Mucosa of descending colon (tissue), 3 donors: ENCODE measurements at regions not wholly inside any gene's neighbourhood (a gene's known extent, or its start where the extent isn't known, plus 50 kb on each side); places are given as distances from the start of the nearest gene placed in this dataset.

Source experiments
- ATAC-seq: fragments of 200-7000 bp; cut with Tn5 transposase; one replicate; pipeline ENCODE4 v1.9.1; 2020; ENCODE audit warnings: mild to moderate bottlenecking, moderate library complexity
- DNase-seq, 3 donors: peaks; one replicate each; pipeline ENCODE4 v3.0.0-alpha.2; 2020
- H3K36me3 ChIP-seq: fragments of 200-600 bp; one replicate; pipeline ENCODE4 v1.8.0; 2021; ENCODE audit warnings: low read depth, mild to moderate bottlenecking
- H3K4me1 ChIP-seq: fragments of 200-600 bp; one replicate; pipeline ENCODE4 v1.8.0; 2021; ENCODE audit warnings: low read depth, mild to moderate bottlenecking
- H3K4me3 ChIP-seq: fragments of 200-600 bp; one replicate; pipeline ENCODE4 v1.8.0; 2021; ENCODE audit warnings: mild to moderate bottlenecking
- H3K9me3 ChIP-seq: fragments of 200-600 bp; one replicate; pipeline ENCODE4 v1.8.0; 2021; ENCODE audit warnings: mild to moderate bottlenecking
- CTCF ChIP-seq: fragments of 200-600 bp; IDR thresholded peaks from one replicate; pipeline ENCODE4 v1.8.0; 2022; ENCODE audit warnings: antibody characterized with exemption, mild to moderate bottlenecking
- intact Hi-C, 2 donors: fragments of 100-400 bp; cut with DNase I in 1 of 2; cut with micrococcal nuclease in 1 of 2; formaldehyde crosslinking; loops; one replicate each; pipeline versions ENCODE4 v1.11.0 to v1.11.1; 2022; cut with DNase I, micrococcal nuclease
- donor health status: DM: no; HTN: no; CAD: no; lungs with moderate emphysema.
- donor health status: DM: no; HTN: no; CAD: no.
- donor health status: DM: no; HTN: yes; CAD: no.

DNA sequence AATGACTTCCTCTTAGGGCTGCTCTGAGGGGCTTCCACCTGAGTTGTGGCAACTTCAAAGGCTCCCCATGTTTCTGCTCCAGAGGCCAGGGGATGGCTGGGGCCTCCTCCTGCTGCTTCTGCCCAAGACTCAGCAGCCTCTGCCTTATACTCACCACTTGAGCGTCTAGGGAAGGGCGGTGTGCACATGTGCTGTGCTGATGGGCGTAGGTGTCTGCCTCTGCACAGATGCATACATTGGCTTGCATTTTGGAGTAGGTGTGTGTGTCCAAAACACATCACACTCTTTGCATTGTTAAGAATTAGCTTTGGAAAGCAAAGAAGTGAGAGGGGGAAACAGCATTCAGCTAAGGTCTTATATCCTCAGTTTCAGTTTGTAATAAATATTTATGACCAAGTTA lies 85.2 kb downstream of the EN1 start:
- H3K4me1 ChIP-seq, result no peaks in the 10 kb centered on the region
- H3K36me3 ChIP-seq, result no peaks in the 10 kb centered on the region
- no peak for ATAC-seq
- intact Hi-C loops, result no loop called here
- no peaks in the 10 kb centered on the region for H3K9me3 ChIP-seq
- no peak overlapping the region for H3K4me3 ChIP-seq
- TF ChIP-seq CTCF, result no peak
- no peak for DNase-seq

DNA sequence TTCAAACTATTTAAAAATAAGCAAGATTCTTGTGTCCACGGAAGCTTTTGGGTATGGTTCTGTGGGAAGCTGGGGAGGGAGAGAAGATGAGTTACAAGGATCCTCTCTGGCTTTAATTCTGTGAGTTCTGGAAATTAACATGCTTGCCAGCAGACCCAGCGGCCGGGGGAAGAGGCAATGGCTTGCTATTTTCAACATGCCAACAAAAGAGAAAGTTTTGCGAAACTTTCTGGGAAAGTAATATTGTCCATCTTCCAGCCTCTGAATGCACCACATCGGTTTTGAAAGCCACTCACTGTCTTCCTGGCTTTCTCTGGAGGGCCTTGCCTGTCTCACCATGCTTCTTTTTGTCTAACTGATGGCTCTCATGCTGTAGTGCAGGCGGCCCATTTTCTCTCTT lies 85.7 kb downstream of the EN1 start:
- no peak for TF ChIP-seq CTCF

GRCh38 chr2:118755901-118756300 lies 91.5 kb downstream of the EN1 start:
- TF ChIP-seq CTCF, result no peak
- ATAC-seq, result no peak
- Histone ChIP-seq H3K9me3 (no peaks in the 10 kb centered on the region), H3K36me3 (no peaks in the 10 kb centered on the region), H3K4me1 (no peaks in the 10 kb centered on the region), H3K4me3 (no peak overlapping the region)
- intact Hi-C loops, result no loop called here
- DNase-seq, result no peak

More for the DNA sequence above, 85.7 kb downstream of the EN1 start:
- Histone ChIP-seq H3K9me3 (no peaks in the 10 kb centered on the region), H3K36me3 (no peaks in the 10 kb centered on the region), H3K4me1 (no peaks in the 10 kb centered on the region), H3K4me3 (no peak overlapping the region)
- ATAC-seq (no peak), DNase-seq (no peak)
- intact Hi-C loops, result no loop called here

- intact Hi-C loops, result no loop called here
- Histone ChIP-seq H3K36me3 (no peaks in the 10 kb centered on the region), H3K4me3 (no peak overlapping the region), H3K4me1 (no peaks in the 10 kb centered on the region), H3K9me3 (no peaks in the 10 kb centered on the region)
- DNase-seq, result no peak
- TF ChIP-seq CTCF, result no peak
- no peak for ATAC-seq
Measured at GRCh38 chr2:118755384-118755783, 92.1 kb downstream of the EN1 start.

GRCh38 chr2:118752762-118753429 lies 94.6 kb downstream of the EN1 start:
- DNase-seq (no peak), ATAC-seq (no peak)
- intact Hi-C loops, result no loop called here
- no peak for TF ChIP-seq CTCF
- no peaks in the 10 kb centered on the region for H3K36me3 ChIP-seq
- no peak overlapping the region for H3K4me3 ChIP-seq
- H3K9me3 ChIP-seq, result no peaks in the 10 kb centered on the region
- H3K4me1 ChIP-seq, result no peaks in the 10 kb centered on the region
